ENCODE measurements at regions not wholly inside any gene's neighbourhood (a gene's known extent, or its start where the extent isn't known, plus 50 kb on each side); places are given as distances from the start of the nearest gene placed in this dataset.

DNA sequence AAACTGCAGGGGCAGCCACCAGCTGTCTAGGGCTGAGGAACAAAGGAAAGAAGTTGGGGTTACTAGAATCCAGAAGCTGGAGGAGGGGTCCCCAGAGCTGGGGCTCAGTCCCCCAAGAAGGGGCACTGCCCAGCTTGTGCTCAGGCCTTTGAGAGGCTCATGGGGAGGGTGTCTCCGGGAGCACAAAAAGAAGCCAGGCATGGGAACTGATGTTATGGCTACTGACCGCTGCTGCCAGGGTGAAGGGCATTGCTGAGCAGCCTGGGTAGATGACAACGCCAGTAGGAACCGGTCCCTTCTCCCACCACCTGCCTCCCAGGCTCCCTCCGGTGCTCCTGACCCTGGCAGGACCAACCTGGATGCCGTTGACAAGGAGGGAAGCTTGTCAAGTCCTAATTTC is 762.5 kb upstream of the TPTE start:
- TF ChIP-seq, protein P1, sequence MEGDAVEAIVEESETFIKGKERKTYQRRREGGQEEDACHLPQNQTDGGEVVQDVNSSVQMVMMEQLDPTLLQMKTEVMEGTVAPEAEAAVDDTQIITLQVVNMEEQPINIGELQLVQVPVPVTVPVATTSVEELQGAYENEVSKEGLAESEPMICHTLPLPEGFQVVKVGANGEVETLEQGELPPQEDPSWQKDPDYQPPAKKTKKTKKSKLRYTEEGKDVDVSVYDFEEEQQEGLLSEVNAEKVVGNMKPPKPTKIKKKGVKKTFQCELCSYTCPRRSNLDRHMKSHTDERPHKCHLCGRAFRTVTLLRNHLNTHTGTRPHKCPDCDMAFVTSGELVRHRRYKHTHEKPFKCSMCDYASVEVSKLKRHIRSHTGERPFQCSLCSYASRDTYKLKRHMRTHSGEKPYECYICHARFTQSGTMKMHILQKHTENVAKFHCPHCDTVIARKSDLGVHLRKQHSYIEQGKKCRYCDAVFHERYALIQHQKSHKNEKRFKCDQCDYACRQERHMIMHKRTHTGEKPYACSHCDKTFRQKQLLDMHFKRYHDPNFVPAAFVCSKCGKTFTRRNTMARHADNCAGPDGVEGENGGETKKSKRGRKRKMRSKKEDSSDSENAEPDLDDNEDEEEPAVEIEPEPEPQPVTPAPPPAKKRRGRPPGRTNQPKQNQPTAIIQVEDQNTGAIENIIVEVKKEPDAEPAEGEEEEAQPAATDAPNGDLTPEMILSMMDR (IDR thresholded peaks at IDR 0.05), result no peak
- TF ChIP-seq POLR2A (IDR thresholded peaks at IDR 0.05), result no peak
